ENCODE measurements at regions not wholly inside any gene's neighbourhood (a gene's known extent, or its start where the extent isn't known, plus 50 kb on each side); places are given as distances from the start of the nearest gene placed in this dataset.
"Not testable (repeated sequence)": the region's sequence is repeated elsewhere in the genome, so short reads cannot be mapped to it uniquely, and the experiment has no call there.

- no peak for DNase-seq
Measured at GRCh38 chr12:74170645-74171477, 366.8 kb upstream of the ATXN7L3B start.

- no peak for DNase-seq
Measured at GRCh38 chr12:74171478-74171909, 366.1 kb upstream of the ATXN7L3B start.

- DNase-seq, result not testable (repeated sequence)
Measured at GRCh38 chr12:74174961-74175360, 362.7 kb upstream of the ATXN7L3B start.

GRCh38 chr12:74185360-74185759, 352.3 kb upstream of the ATXN7L3B start:
- DNase-seq, result no peak

GRCh38 chr12:74193191-74193590, 344.4 kb upstream of the ATXN7L3B start:
- no peak for DNase-seq

- no peak for DNase-seq
Measured at GRCh38 chr12:74204236-74204635, 333.4 kb upstream of the ATXN7L3B start.

- DNase-seq, result no peak
Measured at GRCh38 chr12:74227846-74228545, 309.6 kb upstream of the ATXN7L3B start.

- DNase-seq, result no peak
Measured at GRCh38 chr12:74229671-74230070, 308.0 kb upstream of the ATXN7L3B start.

GRCh38 chr12:74235342-74235741, 302.3 kb upstream of the ATXN7L3B start:
- no peak for DNase-seq

GRCh38 chr12:74241341-74241740, 296.3 kb upstream of the ATXN7L3B start:
- DNase-seq, result no peak

GRCh38 chr12:74242088-74242487, 295.5 kb upstream of the ATXN7L3B start:
- no peak for DNase-seq

- no peak for DNase-seq
Measured at GRCh38 chr12:74245458-74245857, 292.2 kb upstream of the ATXN7L3B start.

GRCh38 chr12:74250891-74251290, 286.7 kb upstream of the ATXN7L3B start:
- no peak for DNase-seq

GRCh38 chr12:74253826-74254225, 283.8 kb upstream of the ATXN7L3B start:
- not testable (repeated sequence) for DNase-seq

GRCh38 chr12:74254784-74255183, 282.9 kb upstream of the ATXN7L3B start:
- DNase-seq, result no peak

GRCh38 chr12:74259199-74259598, 278.4 kb upstream of the ATXN7L3B start:
- no peak for DNase-seq

GRCh38 chr12:74264692-74265091, 272.9 kb upstream of the ATXN7L3B start:
- no peak for DNase-seq

GRCh38 chr12:74269355-74269754, 268.3 kb upstream of the ATXN7L3B start:
- DNase-seq, result not testable (repeated sequence)

- no peak for DNase-seq
Measured at GRCh38 chr12:74280156-74280655, 257.4 kb upstream of the ATXN7L3B start.

- DNase-seq, result not testable (repeated sequence)
Measured at GRCh38 chr12:74281401-74282180, 256.0 kb upstream of the ATXN7L3B start.

- no peak for DNase-seq
Measured at GRCh38 chr12:74283646-74284045, 254.0 kb upstream of the ATXN7L3B start.

- no peak for DNase-seq
Measured at GRCh38 chr12:74285773-74286172, 251.9 kb upstream of the ATXN7L3B start.

- DNase-seq, result no peak
Measured at GRCh38 chr12:74286254-74286653, 251.4 kb upstream of the ATXN7L3B start.
